22Rv1 (cell line): ENCODE measurements at regions not wholly inside any gene's neighbourhood (a gene's known extent, or its start where the extent isn't known, plus 50 kb on each side); places are given as distances from the start of the nearest gene placed in this dataset.

Experiments
- CTCF ChIP-seq: fragments of 450-650 bp; IDR thresholded peaks from 2 replicates; pipeline ENCODE4 v1.5.1; 2017; ENCODE audit warnings: mild to moderate bottlenecking
- ZFX ChIP-seq: fragments of 450-650 bp; IDR thresholded peaks from 2 replicates; pipeline ENCODE4 v1.6.1; 2017; ENCODE audit warnings: antibody characterized with exemption, borderline replicate concordance

DNA sequence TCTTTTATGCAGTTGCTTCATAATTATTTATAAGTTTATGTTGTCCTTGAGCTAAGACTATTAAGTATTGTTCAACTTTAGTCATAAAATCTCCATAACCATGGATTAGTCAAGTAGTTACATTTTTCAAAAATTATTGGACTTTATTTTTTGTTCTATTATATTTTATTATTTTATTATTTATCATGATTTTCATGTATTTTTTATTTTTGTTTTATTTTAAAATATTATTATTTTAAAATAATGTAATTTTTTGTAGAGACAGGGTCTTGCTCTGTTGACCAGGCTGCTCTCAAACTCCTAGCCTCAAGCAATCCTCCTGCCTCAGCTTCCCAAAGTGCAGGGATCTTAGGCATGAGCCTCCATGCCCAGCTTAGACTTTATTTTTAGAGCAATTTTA, 102.3 kb downstream of the NOC3L start:
- TF ChIP-seq CTCF (no peak), ZFX (no peak)
